NB4 (cell line): ENCODE measurements at regions not wholly inside any gene's neighbourhood (a gene's known extent, or its start where the extent isn't known, plus 50 kb on each side); places are given as distances from the start of the nearest gene placed in this dataset.

ENCODE experiments used
- DNase-seq: peaks from one replicate; pipeline ENCODE4 v3.0.0; 2010; ENCODE audit warnings: low read depth
- H3K4me3 ChIP-seq: one replicate; pipeline ENCODE4 v1.5.1; 2011; ENCODE audit warnings: mild to moderate bottlenecking, low read depth, low read length, moderate library complexity
- CTCF ChIP-seq: IDR thresholded peaks from one replicate; pipeline ENCODE4 v1.5.1; 2012; ENCODE audit warnings: low read depth, low read length
- MAX ChIP-seq: IDR thresholded peaks from 2 replicates; pipeline ENCODE4 v1.6.1; 2011; ENCODE audit warnings: low read depth, low read length
- MYC ChIP-seq: IDR thresholded peaks from 2 replicates; pipeline ENCODE4 v1.6.1; 2011; ENCODE audit warnings: low read depth, low read length
- POLR2A ChIP-seq: IDR thresholded peaks from 2 replicates; pipeline ENCODE4 v1.6.1; 2011; ENCODE audit warnings: mild to moderate bottlenecking; ENCODE audit not compliant: insufficient read length; ENCODE audit errors: extremely low read depth

- TF ChIP-seq POLR2A (no peak), MYC (no peak), CTCF (no peak), MAX (no peak)
- DNase-seq, result no peak
- H3K4me3 ChIP-seq, result no peak overlapping the region
Measured at GRCh38 chr16:8377864-8378263, 212.4 kb downstream of the TMEM114 start.

- TF ChIP-seq MAX (no peak), POLR2A (no peak), CTCF (no peak), MYC (no peak)
- no peak for DNase-seq
Measured at GRCh38 chr16:8376858-8377257, 213.5 kb downstream of the TMEM114 start.

GRCh38 chr16:8376430-8376829, 213.9 kb downstream of the TMEM114 start:
- TF ChIP-seq POLR2A, result no peak
- TF ChIP-seq MYC, result no peak
- TF ChIP-seq CTCF, result no peak
- TF ChIP-seq MAX, result no peak
- peak; percentile 44 for DNase-seq
- H3K4me3 ChIP-seq, result no peak overlapping the region

More at GRCh38 chr16:8376858-8377257, 213.5 kb downstream of the TMEM114 start:
- no peak overlapping the region for H3K4me3 ChIP-seq

- DNase-seq, result no peak
- no peak for TF ChIP-seq MAX
- no peak for TF ChIP-seq CTCF
- no peak for TF ChIP-seq MYC
- no peak for TF ChIP-seq POLR2A
- H3K4me3 ChIP-seq, result no peak overlapping the region
Measured at GRCh38 chr16:8375232-8375587, 215.1 kb downstream of the TMEM114 start.

- TF ChIP-seq MAX, result no peak
- TF ChIP-seq MYC, result no peak
- no peak for TF ChIP-seq POLR2A
- no peak for TF ChIP-seq CTCF
Measured at GRCh38 chr16:8374586-8375231, 215.6 kb downstream of the TMEM114 start.

More at GRCh38 chr16:8374586-8375231, 215.6 kb downstream of the TMEM114 start:
- no peak for DNase-seq
- no peak overlapping the region for H3K4me3 ChIP-seq
